GM18861 (cell line): ENCODE measurements at regions not wholly inside any gene's neighbourhood (a gene's known extent, or its start where the extent isn't known, plus 50 kb on each side); places are given as distances from the start of the nearest gene placed in this dataset.

ENCODE experiments used
- ATAC-seq: cut with Tn5 transposase; IDR thresholded peaks from one replicate; pipeline ENCODE4 v1.9.1; 2021; ENCODE audit not compliant: unreplicated experiment

GRCh38 chr4:144302704-144303536, 162.4 kb upstream of the GYPA start:
- ATAC-seq: no peak

DNA sequence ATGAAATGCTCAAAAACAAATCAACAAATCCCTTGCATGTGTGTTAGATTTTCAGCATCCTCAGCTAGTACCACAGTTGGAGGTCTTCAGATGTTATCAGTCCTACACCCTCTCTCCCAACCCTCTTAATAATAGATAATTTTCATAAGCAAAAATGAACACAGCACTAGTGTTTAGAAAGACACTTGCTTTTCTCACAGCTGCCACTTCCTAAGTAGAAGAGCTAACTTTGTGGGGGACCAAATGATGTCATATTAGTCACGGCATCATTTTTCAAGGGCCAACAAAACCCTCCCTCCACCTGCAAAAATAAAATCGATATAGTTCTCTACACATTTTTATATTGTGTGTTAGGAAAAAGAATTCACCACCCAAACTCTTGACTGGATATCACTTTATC, 163.5 kb upstream of the GYPA start:
- no peak for ATAC-seq

GRCh38 chr4:144310535-144310934, 170.0 kb upstream of the GYPA start:
- no peak for ATAC-seq

GRCh38 chr4:144313370-144313769, 172.9 kb upstream of the GYPA start:
- ATAC-seq: no peak

DNA sequence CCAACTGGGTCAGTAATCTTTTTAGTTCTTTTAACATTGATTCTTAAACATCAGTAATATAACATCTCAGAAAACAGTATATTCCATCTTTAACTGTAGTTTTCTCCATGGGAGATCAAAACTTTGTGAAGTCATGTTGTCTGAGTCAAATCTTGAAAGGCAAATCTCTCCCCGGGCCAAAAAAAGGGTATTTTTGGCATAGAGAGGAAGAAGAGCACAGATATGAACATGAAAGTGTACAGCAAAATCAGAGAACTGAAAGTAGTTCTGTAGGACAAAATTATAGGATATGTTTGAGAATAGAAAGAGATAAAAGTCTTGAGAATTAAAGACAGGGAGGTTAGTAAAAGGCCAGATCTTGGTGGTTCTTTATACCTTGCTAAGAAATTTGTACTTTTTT, 176.4 kb upstream of the GYPA start:
- no peak for ATAC-seq

- no peak for ATAC-seq
Measured at GRCh38 chr4:144318797-144319196, 178.3 kb upstream of the GYPA start.

GRCh38 chr4:144336633-144337032, 196.1 kb upstream of the GYPA start:
- no peak for ATAC-seq

GRCh38 chr4:144338148-144338547, 197.6 kb upstream of the GYPA start:
- peak; percentile 69 for ATAC-seq

GRCh38 chr4:144338834-144339233, 198.3 kb upstream of the GYPA start:
- no peak for ATAC-seq

DNA sequence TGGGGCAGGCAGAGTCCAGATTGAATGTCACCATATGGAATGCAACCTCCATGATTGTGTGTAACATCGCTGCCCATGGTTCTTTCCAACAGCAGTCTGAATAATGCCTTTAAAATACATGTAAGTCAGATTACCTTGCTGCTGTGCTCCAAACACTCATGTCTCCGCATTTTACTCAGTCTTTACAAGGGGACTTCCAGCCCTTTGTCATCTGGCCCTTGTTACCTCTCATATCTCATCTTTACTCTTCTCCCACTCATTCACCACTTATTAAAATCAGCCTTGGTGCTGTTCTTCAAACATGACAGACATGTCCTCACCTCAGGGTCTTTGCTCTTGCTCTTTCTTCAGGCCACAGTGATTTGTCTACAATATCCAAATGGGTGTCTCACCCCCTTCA, 200.4 kb upstream of the GYPA start:
- ATAC-seq: no peak

GRCh38 chr4:144342949-144343760, 202.6 kb upstream of the GYPA start:
- no peak for ATAC-seq

DNA sequence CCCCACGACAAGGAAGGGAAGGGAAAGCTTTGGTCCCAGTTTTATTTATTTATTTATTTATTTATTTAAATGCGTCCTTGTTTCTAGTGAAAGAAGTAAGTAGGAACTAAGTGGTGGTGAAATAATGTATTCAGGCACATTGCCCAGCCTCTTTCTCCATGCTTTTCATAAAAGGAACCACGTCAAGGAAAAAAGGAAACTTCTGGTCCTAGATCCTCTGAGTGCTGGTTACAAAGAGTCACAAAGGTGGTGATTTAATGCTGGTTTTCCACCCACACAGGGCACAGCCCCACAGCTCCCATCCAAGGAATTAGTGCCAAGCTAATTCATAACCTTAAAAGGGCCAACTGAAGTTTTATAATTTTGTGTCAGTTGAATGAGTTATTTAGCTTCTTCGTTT, 206.6 kb upstream of the GYPA start:
- ATAC-seq: no peak

DNA sequence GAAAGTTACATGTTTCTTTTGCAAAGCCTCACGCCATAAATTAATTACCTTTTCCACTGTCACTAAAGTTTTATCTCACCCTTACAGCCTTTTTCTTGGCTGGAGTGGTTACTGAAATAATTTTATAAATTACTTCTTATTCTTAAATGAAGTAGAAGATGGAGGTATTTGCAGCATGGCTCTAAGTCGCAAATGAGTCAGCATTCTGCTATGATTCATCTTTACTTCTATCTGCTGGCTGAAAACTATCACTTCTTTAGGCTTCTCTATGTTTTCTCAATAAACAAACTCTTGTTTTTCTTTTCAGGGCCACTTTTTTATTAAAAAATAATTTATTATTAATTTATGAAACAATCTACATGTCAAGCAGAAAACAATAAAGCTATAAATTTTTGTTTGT, 210.2 kb upstream of the GYPA start:
- no peak for ATAC-seq

DNA sequence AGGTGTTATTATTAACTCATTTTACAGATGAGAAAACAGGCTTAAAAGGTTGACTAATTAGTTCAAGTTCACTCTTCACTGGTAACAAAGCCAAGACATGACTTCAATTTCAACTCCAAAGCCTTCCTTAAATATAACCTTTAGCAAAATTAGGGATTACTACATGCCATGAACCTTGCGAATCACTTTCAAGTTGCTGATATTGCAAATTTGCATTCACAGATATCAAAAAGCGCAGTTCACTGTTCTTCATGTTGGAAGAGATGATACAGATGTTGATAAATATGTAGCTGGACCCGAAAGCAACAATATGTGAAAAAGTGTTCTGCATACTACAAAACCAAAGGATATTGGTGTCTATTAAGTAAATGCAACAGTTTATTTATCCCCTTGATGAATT, 210.8 kb upstream of the GYPA start:
- ATAC-seq: no peak

GRCh38 chr4:144353292-144353691, 212.8 kb upstream of the GYPA start:
- no peak for ATAC-seq

- ATAC-seq: peak; percentile 96
Measured at GRCh38 chr4:144355811-144356757, 215.6 kb upstream of the GYPA start.

DNA sequence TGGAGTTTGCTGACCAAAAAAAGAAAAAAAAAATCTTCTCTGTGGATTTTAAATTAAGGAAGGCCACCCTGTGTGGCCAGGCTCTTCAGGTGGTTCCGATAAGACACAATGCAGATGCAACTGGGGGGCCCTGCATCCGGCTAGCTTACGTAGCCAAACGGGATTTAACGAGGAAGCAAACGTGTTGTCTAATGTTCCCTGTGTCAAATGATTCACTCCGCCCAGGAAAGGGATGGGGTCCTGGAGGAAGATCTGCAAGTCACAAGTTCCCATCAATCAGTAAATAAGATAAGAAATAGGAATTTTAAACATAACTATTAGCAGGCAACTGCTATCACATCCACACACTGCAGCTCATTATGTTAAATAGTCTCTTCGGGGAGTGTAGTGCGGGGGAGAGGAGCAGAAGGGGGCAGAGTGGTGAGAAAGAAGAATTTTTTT, 216.4 kb upstream of the GYPA start:
- ATAC-seq: no peak

DNA sequence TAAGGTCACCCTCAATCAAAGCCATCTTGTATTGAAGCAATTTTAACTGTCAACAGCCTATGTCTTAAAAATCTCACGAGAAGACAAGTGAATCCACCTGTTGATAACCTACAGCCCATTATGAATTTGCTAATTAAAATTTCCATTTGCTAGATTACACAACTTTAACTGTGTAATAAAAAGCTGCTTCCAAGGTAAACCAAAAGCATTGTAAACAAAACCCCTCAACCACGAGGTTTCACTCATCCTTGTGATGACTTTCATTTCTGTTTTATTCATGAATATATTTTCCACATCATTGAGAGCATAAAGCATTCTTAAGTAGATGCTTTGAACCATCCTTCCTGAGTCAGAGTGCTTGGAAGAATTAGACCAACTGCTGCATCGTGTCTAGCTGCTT, 217.5 kb upstream of the GYPA start:
- no peak for ATAC-seq

DNA sequence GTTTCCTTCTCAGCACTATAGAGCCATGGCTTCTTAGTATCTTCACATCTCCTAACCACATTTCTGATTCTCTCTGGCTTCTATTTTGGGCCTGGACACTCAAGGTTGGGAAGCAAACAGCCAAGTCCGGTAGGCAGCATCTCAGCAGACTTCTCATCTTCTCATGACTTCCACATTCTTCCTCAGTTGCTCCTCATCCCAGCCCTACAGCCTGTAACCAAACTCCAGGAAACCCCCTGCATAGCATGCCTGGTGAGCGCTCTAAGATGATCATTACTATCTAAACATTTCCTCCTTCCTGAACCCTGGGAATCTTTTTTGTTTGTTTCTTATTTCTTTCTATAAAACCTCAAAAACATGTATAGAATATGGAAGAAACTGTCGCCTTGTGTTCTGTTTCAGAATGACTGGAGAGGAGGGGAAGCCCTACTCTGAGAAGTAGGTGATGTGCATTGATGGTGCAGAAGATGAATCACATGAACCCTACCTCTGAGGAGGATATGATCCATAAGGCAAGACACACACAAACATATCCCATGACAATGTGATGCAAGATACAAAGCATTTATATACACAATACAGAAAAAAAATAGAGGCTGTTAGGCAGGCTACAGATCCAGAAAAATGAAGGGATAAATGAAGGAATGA, 219.8 kb upstream of the GYPA start:
- no peak for ATAC-seq

GRCh38 chr4:144362366-144362765, 221.8 kb upstream of the GYPA start:
- ATAC-seq: no peak

DNA sequence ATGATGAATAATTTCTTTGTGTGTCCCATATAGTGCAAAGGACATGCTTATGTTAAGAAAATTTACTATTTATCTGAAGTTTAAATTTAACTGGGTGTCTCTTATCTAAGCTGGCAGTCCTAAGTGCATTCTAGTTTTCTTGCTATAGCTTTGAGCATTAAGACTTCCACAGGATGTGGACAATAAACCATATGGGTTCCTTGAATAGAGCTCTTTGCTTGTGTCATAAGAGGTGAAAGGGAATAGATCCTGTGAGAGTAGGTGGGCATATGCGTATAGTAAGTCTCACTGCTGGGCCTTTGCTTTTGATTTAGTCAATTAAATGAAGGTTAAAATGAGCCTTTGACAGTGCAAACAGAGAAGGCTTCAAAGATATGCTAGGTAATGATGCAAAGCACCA, 223.4 kb upstream of the GYPA start:
- ATAC-seq: no peak
